Caco-2 (cell line): ENCODE measurements at regions not wholly inside any gene's neighbourhood (a gene's known extent, or its start where the extent isn't known, plus 50 kb on each side); places are given as distances from the start of the nearest gene placed in this dataset.

Source experiments
- BruUV-seq: library from RNA; stranded (reverse); fragments of 400-500 nt; replicated peaks from 2 replicates; lab custom pipeline; 2021; lab: Mats Ljungman, UMichigan
- CTCF ChIA-PET: fragments of 300-600 bp; sonication (Branson Sonifier 250); formaldehyde crosslinking; loops from one replicate; lab custom pipeline; 2022; ENCODE audit warnings: antibody characterized with exemption; lab: Charles Lee
- POLR2A ChIA-PET: fragments of 300-600 bp; sonication (Branson Sonifier 250); formaldehyde crosslinking; loops from one replicate; lab custom pipeline; 2022; ENCODE audit warnings: antibody characterized with exemption; lab: Charles Lee
- DNase-seq, 2 experiments: peaks; one replicate each; pipeline versions ENCODE4 v3.0.0 to v3.0.0-alpha.2; 2020 to 2022
- H3K27me3 ChIP-seq: replicated peaks from 2 replicates; pipeline ENCODE4 v1.6.0; 2011; ENCODE audit warnings: low read length; ENCODE audit not compliant: control insufficient read depth, insufficient read depth
- H3K36me3 ChIP-seq: 2 replicates; pipeline ENCODE4 v1.5.1; 2011; ENCODE audit warnings: low read length; ENCODE audit not compliant: control insufficient read depth, insufficient read depth
- H3K4me1 ChIP-seq: fragments of 250-450 bp; sonication (Bioruptor Pico); 2 replicates; pipeline ENCODE4 v1.5.1; 2020; ENCODE audit warnings: mild to moderate bottlenecking
- H3K4me3 ChIP-seq: 2 replicates; pipeline ENCODE4 v1.5.1; 2011; ENCODE audit warnings: low read depth, mild to moderate bottlenecking, control low read depth, low read length
- H3K9me3 ChIP-seq: fragments of 250-450 bp; sonication (Bioruptor Pico); 2 replicates; pipeline ENCODE4 v1.5.1; 2020; ENCODE audit warnings: mild to moderate bottlenecking, moderate library complexity
- H3K27ac Mint-ChIP-seq: one replicate; pipeline ENCODE4 v1.8.0; 2022; ENCODE audit warnings: mixed read lengths; ENCODE audit not compliant: unreplicated experiment
- H3K27me3 Mint-ChIP-seq: one replicate; pipeline ENCODE4 v1.8.0; 2022; ENCODE audit warnings: mixed read lengths; ENCODE audit not compliant: insufficient read depth, unreplicated experiment
- H3K36me3 Mint-ChIP-seq: one replicate; pipeline ENCODE4 v1.8.0; 2022; ENCODE audit warnings: mild to moderate bottlenecking, mixed read lengths; ENCODE audit not compliant: insufficient read depth, unreplicated experiment
- H3K4me1 Mint-ChIP-seq: one replicate; pipeline ENCODE4 v1.8.0; 2022; ENCODE audit warnings: low read depth, mixed read lengths; ENCODE audit not compliant: unreplicated experiment
- H3K4me3 Mint-ChIP-seq: one replicate; pipeline ENCODE4 v1.8.0; 2022; ENCODE audit warnings: mild to moderate bottlenecking, moderate library complexity, mixed read lengths; ENCODE audit not compliant: unreplicated experiment
- H3K9me3 Mint-ChIP-seq: one replicate; pipeline ENCODE4 v1.8.0; 2022; ENCODE audit warnings: mixed read lengths; ENCODE audit not compliant: unreplicated experiment
- intact Hi-C: fragments of 100-400 bp; cut with micrococcal nuclease; formaldehyde crosslinking; loops from one replicate; pipeline ENCODE4 v1.10.0; 2022; ENCODE audit not compliant: unreplicated experiment
- TF ChIP-seq, protein P1 (sequence below), 2 experiments: fragments of 200-600 bp in 1 of 2; IDR thresholded peaks; 1 replicate in 1 of 2; 2 replicates in 1 of 2; pipeline versions ENCODE4 v1.5.1 to v1.8.0; 2011 to 2022; ENCODE audit warnings: antibody characterized with exemption in 1 of 2, control low read depth in 1 of 2, inconsistent platforms in 1 of 2, low read depth in 1 of 2, low read length in 1 of 2, mild to moderate bottlenecking in 1 of 2, moderate library complexity in 1 of 2; ENCODE audit not compliant: insufficient read depth in 1 of 2, severe bottlenecking in 1 of 2, unreplicated experiment in 1 of 2

DNA sequence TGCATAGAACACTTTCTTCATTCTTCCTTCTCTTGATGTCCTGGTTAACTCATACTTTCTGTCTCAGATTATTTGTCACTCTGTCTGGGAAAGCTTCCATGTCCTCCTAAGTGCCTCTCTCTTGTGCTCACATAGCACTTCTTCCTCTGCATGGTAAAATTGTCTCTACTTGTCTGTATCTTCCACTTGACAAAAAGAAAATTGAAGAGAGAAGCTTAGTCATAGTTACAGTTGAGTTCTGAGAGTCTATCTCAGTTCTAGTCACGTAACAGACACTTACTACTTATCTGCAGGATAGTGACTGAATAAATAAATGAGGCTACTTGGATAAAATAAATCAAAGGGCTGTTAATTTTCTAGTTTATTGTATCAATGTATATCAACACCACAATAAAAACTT lies 458.1 kb downstream of the HTR7 start:
- no peaks in the 10 kb centered on the region for H3K9me3 ChIP-seq
- CTCF ChIA-PET, result no interaction called here
- POLR2A ChIA-PET, result no interaction called here
- H3K27me3 Mint-ChIP-seq, result peaks cover 6% of the 10 kb centered on the region
- H3K27ac Mint-ChIP-seq, result no peak overlapping the region
- H3K36me3 ChIP-seq, result no peaks in the 10 kb centered on the region
- no peaks in the 10 kb centered on the region for H3K4me1 Mint-ChIP-seq
- BruUV-seq, result no TSS peak
- intact Hi-C loops, result no loop called here
- H3K4me3 Mint-ChIP-seq, result no peak overlapping the region
- H3K36me3 Mint-ChIP-seq, result no peaks in the 10 kb centered on the region
- TF ChIP-seq, protein P1, sequence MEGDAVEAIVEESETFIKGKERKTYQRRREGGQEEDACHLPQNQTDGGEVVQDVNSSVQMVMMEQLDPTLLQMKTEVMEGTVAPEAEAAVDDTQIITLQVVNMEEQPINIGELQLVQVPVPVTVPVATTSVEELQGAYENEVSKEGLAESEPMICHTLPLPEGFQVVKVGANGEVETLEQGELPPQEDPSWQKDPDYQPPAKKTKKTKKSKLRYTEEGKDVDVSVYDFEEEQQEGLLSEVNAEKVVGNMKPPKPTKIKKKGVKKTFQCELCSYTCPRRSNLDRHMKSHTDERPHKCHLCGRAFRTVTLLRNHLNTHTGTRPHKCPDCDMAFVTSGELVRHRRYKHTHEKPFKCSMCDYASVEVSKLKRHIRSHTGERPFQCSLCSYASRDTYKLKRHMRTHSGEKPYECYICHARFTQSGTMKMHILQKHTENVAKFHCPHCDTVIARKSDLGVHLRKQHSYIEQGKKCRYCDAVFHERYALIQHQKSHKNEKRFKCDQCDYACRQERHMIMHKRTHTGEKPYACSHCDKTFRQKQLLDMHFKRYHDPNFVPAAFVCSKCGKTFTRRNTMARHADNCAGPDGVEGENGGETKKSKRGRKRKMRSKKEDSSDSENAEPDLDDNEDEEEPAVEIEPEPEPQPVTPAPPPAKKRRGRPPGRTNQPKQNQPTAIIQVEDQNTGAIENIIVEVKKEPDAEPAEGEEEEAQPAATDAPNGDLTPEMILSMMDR (IDR thresholded peaks at IDR 0.05; ENCODE audit: insufficient read depth in 1 of 2, low read depth in 1 of 2, low read length in 1 of 2, severe bottlenecking in 1 of 2, unreplicated experiment in 1 of 2), result no peak
- no peak for DNase-seq
- no peaks in the 10 kb centered on the region for H3K4me1 ChIP-seq
- no peak overlapping the region for H3K4me3 ChIP-seq
- no peaks in the 10 kb centered on the region for H3K9me3 Mint-ChIP-seq
- H3K27me3 ChIP-seq, result no peaks in the 10 kb centered on the region

GRCh38 chr10:90403211-90404000 lies 454.4 kb downstream of the HTR7 start:
- DNase-seq, result no peak
- Histone ChIP-seq H3K36me3 (no peaks in the 10 kb centered on the region), H3K9me3 (no peaks in the 10 kb centered on the region), H3K4me3 (no peak overlapping the region), H3K27me3 (no peaks in the 10 kb centered on the region), H3K4me1 (peaks cover 24% of the 10 kb centered on the region)
- no TSS peak for BruUV-seq
- H3K27me3 Mint-ChIP-seq, result no peaks in the 10 kb centered on the region
- no peak overlapping the region for H3K4me3 Mint-ChIP-seq
- H3K4me1 Mint-ChIP-seq, result peaks cover 8% of the 10 kb centered on the region
- ChIA-PET POLR2A (no interaction called here), CTCF (no interaction called here)
- no peaks in the 10 kb centered on the region for H3K9me3 Mint-ChIP-seq
- intact Hi-C loops, result no loop called here
- H3K36me3 Mint-ChIP-seq, result no peaks in the 10 kb centered on the region
- TF ChIP-seq, protein P1 (IDR thresholded peaks at IDR 0.05; ENCODE audit: insufficient read depth in 1 of 2, low read depth in 1 of 2, low read length in 1 of 2, severe bottlenecking in 1 of 2, unreplicated experiment in 1 of 2), result no peak
- H3K27ac Mint-ChIP-seq, result no peak overlapping the region

DNA sequence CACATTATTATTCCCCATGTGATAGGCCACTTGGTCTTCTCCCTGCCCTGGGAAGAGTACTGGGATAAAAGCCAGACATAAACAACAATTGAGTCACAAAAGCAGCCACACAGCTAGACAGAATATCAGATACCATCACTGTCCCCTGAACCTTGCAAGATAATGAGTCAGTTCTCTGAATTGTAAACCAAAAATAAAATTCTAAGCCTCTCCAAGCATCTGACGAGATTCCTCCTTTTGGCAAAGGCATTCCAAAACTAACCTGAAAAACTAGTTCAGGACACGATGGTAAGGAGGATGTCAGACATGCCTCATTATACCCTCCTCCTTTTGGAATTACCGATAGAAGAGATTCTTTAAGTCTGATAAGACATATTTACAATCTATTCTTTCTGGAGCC lies 450.7 kb downstream of the HTR7 start:
- H3K27me3 Mint-ChIP-seq, result no peaks in the 10 kb centered on the region
- ChIA-PET CTCF (no interaction called here), POLR2A (no interaction called here)
- H3K9me3 Mint-ChIP-seq, result peaks cover 18% of the 10 kb centered on the region
- H3K27me3 ChIP-seq, result no peaks in the 10 kb centered on the region
- peaks cover 24% of the 10 kb centered on the region for H3K4me1 ChIP-seq
- no TSS peak for BruUV-seq
- intact Hi-C loops, result no loop called here
- no peak overlapping the region for H3K4me3 Mint-ChIP-seq
- no peaks in the 10 kb centered on the region for H3K36me3 ChIP-seq
- DNase-seq, result peak in 1 of 2 experiments; percentile 9
- no peaks in the 10 kb centered on the region for H3K36me3 Mint-ChIP-seq
- H3K27ac Mint-ChIP-seq, result no peak overlapping the region
- H3K9me3 ChIP-seq, result no peaks in the 10 kb centered on the region
- no peak overlapping the region for H3K4me3 ChIP-seq
- H3K4me1 Mint-ChIP-seq, result peaks cover 8% of the 10 kb centered on the region
- TF ChIP-seq, protein P1 (IDR thresholded peaks at IDR 0.05; ENCODE audit: insufficient read depth in 1 of 2, low read depth in 1 of 2, low read length in 1 of 2, severe bottlenecking in 1 of 2, unreplicated experiment in 1 of 2), result no peak
